HAP-1 (cell line): ENCODE measurements at regions not wholly inside any gene's neighbourhood (a gene's known extent, or its start where the extent isn't known, plus 50 kb on each side); places are given as distances from the start of the nearest gene placed in this dataset.

Experiments used
- DNase-seq, 2 experiments: peaks; one replicate each; pipeline ENCODE4 v3.0.0-alpha.2; 2016 to 2020; ENCODE audit warnings: low spot score in 2 of 2
- H3K27me3 ChIP-seq: fragments of 250-450 bp; sonication (Bioruptor Pico); 2 replicates; pipeline ENCODE4 v1.5.1; 2020; ENCODE audit warnings: low read depth, mild to moderate bottlenecking, moderate library complexity
- H3K36me3 ChIP-seq: fragments of 250-450 bp; sonication (Bioruptor Pico); replicated peaks from 2 replicates; pipeline ENCODE4 v1.5.1; 2020; ENCODE audit warnings: mild to moderate bottlenecking
- H3K4me1 ChIP-seq: fragments of 250-450 bp; sonication (Bioruptor Pico); 2 replicates; pipeline ENCODE4 v1.5.1; 2020; ENCODE audit warnings: mild to moderate bottlenecking
- H3K4me3 ChIP-seq: fragments of 250-450 bp; sonication (Bioruptor Pico); 2 replicates; pipeline ENCODE4 v1.5.1; 2020; ENCODE audit warnings: mild to moderate bottlenecking, moderate library complexity
- H3K9me3 ChIP-seq: fragments of 250-450 bp; sonication (Bioruptor Pico); 2 replicates; pipeline ENCODE4 v1.5.1; 2020; ENCODE audit warnings: mild to moderate bottlenecking, moderate library complexity
- in situ Hi-C: fragments of 300-500 bp; cut with MboI; formaldehyde crosslinking; loops from 3 replicates; pipeline ENCODE4 v1.14.3; 2020; ENCODE audit warnings: low sequenced_read_pairs, inconsistent platforms, mixed read lengths

GRCh38 chr4:62408454-62408853, 1208.3 kb downstream of the ADGRL3 start:
- H3K4me1 ChIP-seq = no peaks in the 10 kb centered on the region
- H3K4me3 ChIP-seq = no peak overlapping the region
- no peak for DNase-seq
- H3K36me3 ChIP-seq = no peaks in the 10 kb centered on the region
- no peaks in the 10 kb centered on the region for H3K27me3 ChIP-seq
- no peaks in the 10 kb centered on the region for H3K9me3 ChIP-seq
- in situ Hi-C loops = no loop called here

GRCh38 chr4:62407534-62407933, 1207.4 kb downstream of the ADGRL3 start:
- Histone ChIP-seq H3K4me1 (no peaks in the 10 kb centered on the region), H3K36me3 (no peaks in the 10 kb centered on the region), H3K9me3 (no peaks in the 10 kb centered on the region), H3K27me3 (no peaks in the 10 kb centered on the region), H3K4me3 (no peak overlapping the region)
- in situ Hi-C loops = no loop called here
- no peak for DNase-seq

- no peaks in the 10 kb centered on the region for H3K9me3 ChIP-seq
- DNase-seq = no peak
- no peaks in the 10 kb centered on the region for H3K27me3 ChIP-seq
- no peaks in the 10 kb centered on the region for H3K36me3 ChIP-seq
- no peak overlapping the region for H3K4me3 ChIP-seq
- H3K4me1 ChIP-seq = no peaks in the 10 kb centered on the region
- in situ Hi-C loops = no loop called here
These were observed 1202.1 kb downstream of the ADGRL3 start for GRCh38 chr4:62402088-62402806.

GRCh38 chr4:62399242-62399641, 1199.1 kb downstream of the ADGRL3 start:
- Histone ChIP-seq H3K4me1 (no peaks in the 10 kb centered on the region), H3K4me3 (no peak overlapping the region), H3K27me3 (no peaks in the 10 kb centered on the region), H3K9me3 (no peaks in the 10 kb centered on the region), H3K36me3 (no peaks in the 10 kb centered on the region)
- no peak for DNase-seq
- in situ Hi-C loops = no loop called here

- no peaks in the 10 kb centered on the region for H3K36me3 ChIP-seq
- H3K27me3 ChIP-seq = no peaks in the 10 kb centered on the region
- H3K4me1 ChIP-seq = no peaks in the 10 kb centered on the region
- no peak for DNase-seq
- H3K4me3 ChIP-seq = no peak overlapping the region
- in situ Hi-C loops = no loop called here
- H3K9me3 ChIP-seq = no peaks in the 10 kb centered on the region
These were observed 1198.2 kb downstream of the ADGRL3 start for GRCh38 chr4:62398318-62398717.

GRCh38 chr4:62394766-62395165, 1194.6 kb downstream of the ADGRL3 start:
- no peaks in the 10 kb centered on the region for H3K4me1 ChIP-seq
- no peaks in the 10 kb centered on the region for H3K27me3 ChIP-seq
- no peaks in the 10 kb centered on the region for H3K9me3 ChIP-seq
- H3K4me3 ChIP-seq = no peak overlapping the region
- H3K36me3 ChIP-seq = no peaks in the 10 kb centered on the region
- in situ Hi-C loops = no loop called here
- DNase-seq = no peak

- H3K4me1 ChIP-seq = no peaks in the 10 kb centered on the region
- no peaks in the 10 kb centered on the region for H3K9me3 ChIP-seq
- H3K36me3 ChIP-seq = no peaks in the 10 kb centered on the region
- H3K27me3 ChIP-seq = no peaks in the 10 kb centered on the region
- in situ Hi-C loops = no loop called here
- H3K4me3 ChIP-seq = no peak overlapping the region
- DNase-seq = no peak
These were observed 1187.7 kb downstream of the ADGRL3 start for GRCh38 chr4:62387808-62388207.

GRCh38 chr4:62377700-62378099, 1177.6 kb downstream of the ADGRL3 start:
- no peak overlapping the region for H3K4me3 ChIP-seq
- DNase-seq = peak in 1 of 2 experiments; percentile 48
- H3K4me1 ChIP-seq = peaks cover 15% of the 10 kb centered on the region
- H3K9me3 ChIP-seq = no peaks in the 10 kb centered on the region
- 0 out of 2 replicates have a peak, but pooled peaks cover 3% of the 10 kb centered on the region for H3K27me3 ChIP-seq
- no peaks in the 10 kb centered on the region for H3K36me3 ChIP-seq
- in situ Hi-C loops = no loop called here

GRCh38 chr4:62377245-62377644, 1177.1 kb downstream of the ADGRL3 start:
- DNase-seq = no peak
- Histone ChIP-seq H3K9me3 (no peaks in the 10 kb centered on the region), H3K27me3 (0 out of 2 replicates have a peak, but pooled peaks cover 3% of the 10 kb centered on the region), H3K4me1 (peaks cover 16% of the 10 kb centered on the region), H3K4me3 (no peak overlapping the region), H3K36me3 (no peaks in the 10 kb centered on the region)
- in situ Hi-C loops = no loop called here

- in situ Hi-C loops = no loop called here
- H3K36me3 ChIP-seq = no peaks in the 10 kb centered on the region
- H3K9me3 ChIP-seq = no peaks in the 10 kb centered on the region
- DNase-seq = no peak
- peaks cover 6% of the 10 kb centered on the region for H3K4me1 ChIP-seq
- no peak overlapping the region for H3K4me3 ChIP-seq
- no peaks in the 10 kb centered on the region for H3K27me3 ChIP-seq
These were observed 1166.8 kb downstream of the ADGRL3 start for GRCh38 chr4:62366939-62367338.

GRCh38 chr4:62360156-62360545, 1160.0 kb downstream of the ADGRL3 start:
- DNase-seq = no peak
- Histone ChIP-seq H3K27me3 (no peaks in the 10 kb centered on the region), H3K4me1 (no peaks in the 10 kb centered on the region), H3K36me3 (no peaks in the 10 kb centered on the region), H3K9me3 (no peaks in the 10 kb centered on the region), H3K4me3 (no peak overlapping the region)
- in situ Hi-C loops = no loop called here

- no peaks in the 10 kb centered on the region for H3K4me1 ChIP-seq
- H3K4me3 ChIP-seq = no peak overlapping the region
- in situ Hi-C loops = no loop called here
- no peaks in the 10 kb centered on the region for H3K36me3 ChIP-seq
- H3K27me3 ChIP-seq = no peaks in the 10 kb centered on the region
- H3K9me3 ChIP-seq = no peaks in the 10 kb centered on the region
- no peak for DNase-seq
These were observed 1159.5 kb downstream of the ADGRL3 start for GRCh38 chr4:62359441-62360155.

GRCh38 chr4:62344915-62345314, 1144.8 kb downstream of the ADGRL3 start:
- no peaks in the 10 kb centered on the region for H3K4me1 ChIP-seq
- H3K9me3 ChIP-seq = no peaks in the 10 kb centered on the region; the same call in 1 of the 2 replicates
- DNase-seq = no peak
- no peak overlapping the region for H3K4me3 ChIP-seq
- no peaks in the 10 kb centered on the region for H3K36me3 ChIP-seq
- in situ Hi-C loops = no loop called here
- no peaks in the 10 kb centered on the region for H3K27me3 ChIP-seq

GRCh38 chr4:62344474-62344873, 1144.3 kb downstream of the ADGRL3 start:
- Histone ChIP-seq H3K36me3 (no peaks in the 10 kb centered on the region), H3K4me3 (no peak overlapping the region), H3K9me3 (no peaks in the 10 kb centered on the region; the same call in 1 of the 2 replicates), H3K4me1 (no peaks in the 10 kb centered on the region), H3K27me3 (no peaks in the 10 kb centered on the region)
- in situ Hi-C loops = no loop called here
- DNase-seq = no peak
